Occipital lobe (tissue), 1 donor: ENCODE measurements at regions not wholly inside any gene's neighbourhood (a gene's known extent, or its start where the extent isn't known, plus 50 kb on each side); places are given as distances from the start of the nearest gene placed in this dataset. TPM values are rescaled to one million over a fixed set of nuclear protein-coding genes. Genes with fewer than 3 reads are reported as not detected.

Source experiments
- small RNA-seq: library from RNA; depleted of rRNA; stranded (forward); fragments of <200 nt; gene quantifications from one replicate; pipeline ENCODE3, GENCODE V24; 2014

Small RNA genes in the stretch of these regions (small RNA-seq; reads per million reads assigned to genes)
- gene AC027506.1, result not detected
